HG03442 (cell line): ENCODE measurements at regions not wholly inside any gene's neighbourhood (a gene's known extent, or its start where the extent isn't known, plus 50 kb on each side); places are given as distances from the start of the nearest gene placed in this dataset.

Source experiments
- ATAC-seq: cut with Tn5 transposase; IDR thresholded peaks from one replicate; pipeline ENCODE4 v1.9.1; 2021; ENCODE audit warnings: mild to moderate bottlenecking, moderate library complexity; ENCODE audit not compliant: unreplicated experiment

- no peak for ATAC-seq
These were observed 836.3 kb downstream of the SQOR start for GRCh38 chr15:46471096-46471495.

- no peak for ATAC-seq
These were observed 854.4 kb downstream of the SQOR start for GRCh38 chr15:46489276-46489675.

GRCh38 chr15:46496491-46497115 is 861.8 kb downstream of the SQOR start:
- no peak for ATAC-seq

- no peak for ATAC-seq
These were observed 867.8 kb downstream of the SQOR start for GRCh38 chr15:46502667-46503066.

GRCh38 chr15:46518381-46518780 is 883.6 kb downstream of the SQOR start:
- no peak for ATAC-seq

- no peak for ATAC-seq
These were observed 888.9 kb downstream of the SQOR start for GRCh38 chr15:46523701-46524100.

GRCh38 chr15:46525984-46526725 is 891.3 kb downstream of the SQOR start:
- no peak for ATAC-seq

GRCh38 chr15:46526726-46527110 is 891.9 kb downstream of the SQOR start:
- ATAC-seq, result no peak

GRCh38 chr15:46543626-46544025 is 908.8 kb downstream of the SQOR start:
- ATAC-seq, result no peak

- no peak for ATAC-seq
These were observed 914.2 kb downstream of the SQOR start for GRCh38 chr15:46548989-46549388.

- ATAC-seq, result no peak
These were observed 917.5 kb downstream of the SQOR start for GRCh38 chr15:46552316-46552715.

- no peak for ATAC-seq
These were observed 920.7 kb downstream of the SQOR start for GRCh38 chr15:46555547-46555946.

- ATAC-seq, result no peak
These were observed 921.2 kb downstream of the SQOR start for GRCh38 chr15:46556010-46556409.

- no peak for ATAC-seq
These were observed 921.9 kb downstream of the SQOR start for GRCh38 chr15:46556559-46557379.

GRCh38 chr15:46567968-46568367 is 933.1 kb downstream of the SQOR start:
- ATAC-seq, result no peak

GRCh38 chr15:46569781-46570180 is 935.0 kb downstream of the SQOR start:
- ATAC-seq, result no peak

- no peak for ATAC-seq
These were observed 942.0 kb downstream of the SQOR start for GRCh38 chr15:46576646-46577395.

GRCh38 chr15:46577767-46578166 is 942.9 kb downstream of the SQOR start:
- no peak for ATAC-seq

- ATAC-seq, result no peak
These were observed 945.7 kb downstream of the SQOR start for GRCh38 chr15:46580487-46580886.

- ATAC-seq, result no peak
These were observed 946.1 kb downstream of the SQOR start for GRCh38 chr15:46580924-46581323.

GRCh38 chr15:46589088-46589487 is 954.3 kb downstream of the SQOR start:
- ATAC-seq, result no peak
